Type B pancreatic cell (in vitro differentiated cells): ENCODE measurements at regions not wholly inside any gene's neighbourhood (a gene's known extent, or its start where the extent isn't known, plus 50 kb on each side); places are given as distances from the start of the nearest gene placed in this dataset.
A peak's percentile ranks its signal among the peaks of the same experiment; 100 is the strongest.

Experiments
- DNase-seq: peaks from one replicate; pipeline ENCODE4 v3.0.0; 2021; ENCODE audit warnings: mixed read lengths; ENCODE audit not compliant: unreplicated experiment; ENCODE audit errors: extremely low spot score
- H3K27ac Mint-ChIP-seq: 2 replicates; pipeline ENCODE4 v1.8.0; 2021; ENCODE audit warnings: mild to moderate bottlenecking, mixed read lengths
- H3K27me3 Mint-ChIP-seq: 2 replicates; pipeline ENCODE4 v1.8.0; 2021; ENCODE audit warnings: mixed read lengths
- H3K36me3 Mint-ChIP-seq: 2 replicates; pipeline ENCODE4 v1.8.0; 2021; ENCODE audit warnings: mixed read lengths
- H3K4me1 Mint-ChIP-seq: one replicate; pipeline ENCODE4 v1.8.0; 2021; ENCODE audit warnings: mixed read lengths; ENCODE audit not compliant: unreplicated experiment
- H3K4me3 Mint-ChIP-seq: 2 replicates; pipeline ENCODE4 v1.8.0; 2021; ENCODE audit warnings: mild to moderate bottlenecking, mixed read lengths
- H3K9me3 Mint-ChIP-seq: 2 replicates; pipeline ENCODE4 v1.8.0; 2021; ENCODE audit warnings: mixed read lengths
- TF ChIP-seq, protein P1 (sequence below): fragments of 200-600 bp; sonication (generic); conservative IDR thresholded peaks from 2 replicates; pipeline ENCODE4 v1.5.0; 2021; ENCODE audit warnings: antibody characterized with exemption, mild to moderate bottlenecking

- peaks cover 4% of the 10 kb centered on the region for H3K27me3 Mint-ChIP-seq
- peaks cover 40% of the 10 kb centered on the region for H3K4me1 Mint-ChIP-seq
- peak overlapping the region; percentile 15 for H3K4me3 Mint-ChIP-seq
- TF ChIP-seq, protein P1, sequence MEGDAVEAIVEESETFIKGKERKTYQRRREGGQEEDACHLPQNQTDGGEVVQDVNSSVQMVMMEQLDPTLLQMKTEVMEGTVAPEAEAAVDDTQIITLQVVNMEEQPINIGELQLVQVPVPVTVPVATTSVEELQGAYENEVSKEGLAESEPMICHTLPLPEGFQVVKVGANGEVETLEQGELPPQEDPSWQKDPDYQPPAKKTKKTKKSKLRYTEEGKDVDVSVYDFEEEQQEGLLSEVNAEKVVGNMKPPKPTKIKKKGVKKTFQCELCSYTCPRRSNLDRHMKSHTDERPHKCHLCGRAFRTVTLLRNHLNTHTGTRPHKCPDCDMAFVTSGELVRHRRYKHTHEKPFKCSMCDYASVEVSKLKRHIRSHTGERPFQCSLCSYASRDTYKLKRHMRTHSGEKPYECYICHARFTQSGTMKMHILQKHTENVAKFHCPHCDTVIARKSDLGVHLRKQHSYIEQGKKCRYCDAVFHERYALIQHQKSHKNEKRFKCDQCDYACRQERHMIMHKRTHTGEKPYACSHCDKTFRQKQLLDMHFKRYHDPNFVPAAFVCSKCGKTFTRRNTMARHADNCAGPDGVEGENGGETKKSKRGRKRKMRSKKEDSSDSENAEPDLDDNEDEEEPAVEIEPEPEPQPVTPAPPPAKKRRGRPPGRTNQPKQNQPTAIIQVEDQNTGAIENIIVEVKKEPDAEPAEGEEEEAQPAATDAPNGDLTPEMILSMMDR = no peak
- peak overlapping the region; percentile 46 for H3K27ac Mint-ChIP-seq
- DNase-seq = no peak
- H3K36me3 Mint-ChIP-seq = no peaks in the 10 kb centered on the region
- no peaks in the 10 kb centered on the region for H3K9me3 Mint-ChIP-seq
Measured at GRCh38 chr1:30383221-30383711, 340.1 kb downstream of the MATN1 start.

GRCh38 chr1:30382496-30382895 is 340.9 kb downstream of the MATN1 start:
- Mint-ChIP-seq H3K4me3 (no peak overlapping the region), H3K4me1 (peaks cover 41% of the 10 kb centered on the region), H3K9me3 (no peaks in the 10 kb centered on the region), H3K27me3 (peaks cover 4% of the 10 kb centered on the region), H3K36me3 (no peaks in the 10 kb centered on the region), H3K27ac (no peak overlapping the region)
- TF ChIP-seq, protein P1 = no peak
- no peak for DNase-seq

DNA sequence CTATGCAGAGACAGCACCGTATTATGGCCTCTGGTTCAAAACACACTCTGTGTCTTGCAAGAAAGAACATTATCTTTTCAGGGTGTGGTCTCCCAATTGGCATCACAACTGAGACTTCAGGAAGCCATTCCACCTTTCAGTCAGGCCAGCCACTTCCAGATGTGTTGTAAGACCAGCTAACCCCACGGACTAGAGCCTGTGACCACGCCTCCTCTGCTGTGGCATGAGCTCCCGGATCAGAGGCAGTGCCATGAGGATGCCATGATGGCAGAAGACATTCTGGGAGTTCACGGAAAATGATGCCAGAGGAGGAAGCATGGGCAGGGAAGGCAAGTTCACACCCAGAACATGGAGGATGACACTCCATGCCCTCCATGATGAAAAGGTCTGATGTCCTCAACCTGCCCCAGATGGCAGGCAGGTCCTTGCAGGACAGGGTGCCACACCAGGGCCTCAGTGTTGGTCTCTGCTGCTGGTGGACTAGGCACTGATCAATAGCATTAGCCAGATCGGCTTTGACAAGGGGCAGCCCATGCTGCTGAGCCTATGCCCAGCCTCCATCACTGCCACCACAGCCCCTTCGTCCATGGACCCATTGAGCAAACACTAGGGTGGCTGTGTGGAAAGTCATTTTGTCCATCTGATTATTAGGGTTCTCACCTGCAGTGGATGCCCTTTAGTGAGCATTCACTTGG is 341.6 kb downstream of the MATN1 start:
- no peaks in the 10 kb centered on the region for H3K36me3 Mint-ChIP-seq
- no peak for DNase-seq
- peaks cover 46% of the 10 kb centered on the region for H3K4me1 Mint-ChIP-seq
- H3K9me3 Mint-ChIP-seq = no peaks in the 10 kb centered on the region
- H3K4me3 Mint-ChIP-seq = no peak overlapping the region
- no peak overlapping the region for H3K27ac Mint-ChIP-seq
- TF ChIP-seq, protein P1 = no peak
- H3K27me3 Mint-ChIP-seq = peaks cover 4% of the 10 kb centered on the region

GRCh38 chr1:30381266-30381665 is 342.1 kb downstream of the MATN1 start:
- Mint-ChIP-seq H3K9me3 (no peaks in the 10 kb centered on the region), H3K4me1 (peaks cover 49% of the 10 kb centered on the region), H3K4me3 (no peak overlapping the region), H3K27ac (no peak overlapping the region), H3K27me3 (peaks cover 7% of the 10 kb centered on the region), H3K36me3 (no peaks in the 10 kb centered on the region)
- TF ChIP-seq, protein P1 = no peak
- no peak for DNase-seq

DNA sequence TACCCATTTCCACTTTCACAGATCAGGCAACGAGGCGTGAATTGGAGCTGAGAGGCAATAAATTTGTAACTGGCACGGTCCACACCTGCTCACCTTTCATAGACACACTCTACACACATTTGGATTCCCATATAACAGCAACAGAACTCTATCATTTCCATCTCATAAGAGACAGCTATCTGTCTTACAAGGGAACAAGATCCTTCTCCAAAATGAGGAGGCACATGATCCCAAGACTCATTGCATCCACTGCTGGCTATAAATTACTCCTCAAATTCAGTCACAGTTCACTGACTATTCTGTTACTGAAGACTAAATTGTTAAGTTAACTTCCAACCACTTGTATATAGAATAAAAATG is 342.8 kb downstream of the MATN1 start:
- no peak overlapping the region for H3K27ac Mint-ChIP-seq
- H3K27me3 Mint-ChIP-seq = peaks cover 7% of the 10 kb centered on the region
- H3K4me1 Mint-ChIP-seq = peaks cover 52% of the 10 kb centered on the region
- no peaks in the 10 kb centered on the region for H3K36me3 Mint-ChIP-seq
- no peaks in the 10 kb centered on the region for H3K9me3 Mint-ChIP-seq
- DNase-seq = no peak
- TF ChIP-seq, protein P1 = peak; percentile 38
- no peak overlapping the region for H3K4me3 Mint-ChIP-seq
